ENCODE measurements at regions not wholly inside any gene's neighbourhood (a gene's known extent, or its start where the extent isn't known, plus 50 kb on each side); places are given as distances from the start of the nearest gene placed in this dataset.

DNA sequence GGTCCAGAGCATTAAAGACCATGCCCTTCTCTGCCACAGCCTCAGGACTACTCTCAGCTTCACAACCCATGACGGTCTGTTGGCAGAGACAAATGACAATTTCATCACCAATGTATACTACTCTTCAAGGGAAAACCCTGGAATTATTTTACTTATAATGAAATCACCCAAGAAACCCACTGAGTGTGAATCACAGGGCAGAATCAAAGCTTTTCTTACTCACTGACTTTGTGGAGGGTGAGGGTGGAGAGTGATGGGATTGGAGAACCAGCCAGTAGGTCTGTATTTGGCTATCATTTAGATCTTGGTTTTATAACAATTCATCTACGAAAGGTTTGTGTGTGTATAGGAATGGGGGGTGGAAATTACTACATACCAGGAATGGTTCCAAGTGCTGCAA is 442.6 kb downstream of the SHISA9 start:
- FAIRE-seq = no peak
- Histone ChIP-seq H3K4me3 (no peak overlapping the region), H3K4me2 (ENCODE audit: insufficient read depth, low read length) (no peak overlapping the region), H3K9ac (ENCODE audit: insufficient read depth in 1 of 2, low read depth in 2 of 2, low read length in 2 of 2) (no peak overlapping the region), H3K36me3 (ENCODE audit: control insufficient read depth, insufficient read depth, low read length) (no peaks in the 10 kb centered on the region), H4K20me1 (replicated peaks; ENCODE audit: control insufficient read depth, insufficient read depth, low read length) (no peaks in the 10 kb centered on the region), H3K9me1 (ENCODE audit: control insufficient read depth, insufficient read depth, low read length) (no peaks in the 10 kb centered on the region), H3K27ac (ENCODE audit: extremely low read depth, low read depth, low read length) (no peak overlapping the region), H3K27me3 (ENCODE audit: control insufficient read depth in 2 of 2, insufficient read depth in 2 of 2, low read length in 2 of 2) (no peaks in the 10 kb centered on the region), H3K9me3 (replicated peaks; ENCODE audit: control insufficient read depth, insufficient read depth, low read depth, low read length) (no peaks in the 10 kb centered on the region), H3K79me2 (ENCODE audit: control insufficient read depth, insufficient read depth, low read length) (no peaks in the 10 kb centered on the region), H2AFZ (ENCODE audit: low read depth, low read length) (no peak overlapping the region), H3K4me1 (replicated peaks in 1 of 2; ENCODE audit: control insufficient read depth in 2 of 2, insufficient read depth in 2 of 2, low read length in 2 of 2) (no peaks in the 10 kb centered on the region)
- POLR2A ChIA-PET = no interaction called here
- no TSS peak for BruUV-seq (replicated peaks)
- no peak for DNase-seq (ENCODE audit: extremely low read depth in 1 of 4, low spot score in 3 of 4)
- intact Hi-C loops (cut with micrococcal nuclease) = no loop called here
- no peak for ATAC-seq
- CTCF ChIA-PET (ENCODE audit: low intra/inter-chr PET ratio) = no interaction called here
- TF ChIP-seq, protein P1, sequence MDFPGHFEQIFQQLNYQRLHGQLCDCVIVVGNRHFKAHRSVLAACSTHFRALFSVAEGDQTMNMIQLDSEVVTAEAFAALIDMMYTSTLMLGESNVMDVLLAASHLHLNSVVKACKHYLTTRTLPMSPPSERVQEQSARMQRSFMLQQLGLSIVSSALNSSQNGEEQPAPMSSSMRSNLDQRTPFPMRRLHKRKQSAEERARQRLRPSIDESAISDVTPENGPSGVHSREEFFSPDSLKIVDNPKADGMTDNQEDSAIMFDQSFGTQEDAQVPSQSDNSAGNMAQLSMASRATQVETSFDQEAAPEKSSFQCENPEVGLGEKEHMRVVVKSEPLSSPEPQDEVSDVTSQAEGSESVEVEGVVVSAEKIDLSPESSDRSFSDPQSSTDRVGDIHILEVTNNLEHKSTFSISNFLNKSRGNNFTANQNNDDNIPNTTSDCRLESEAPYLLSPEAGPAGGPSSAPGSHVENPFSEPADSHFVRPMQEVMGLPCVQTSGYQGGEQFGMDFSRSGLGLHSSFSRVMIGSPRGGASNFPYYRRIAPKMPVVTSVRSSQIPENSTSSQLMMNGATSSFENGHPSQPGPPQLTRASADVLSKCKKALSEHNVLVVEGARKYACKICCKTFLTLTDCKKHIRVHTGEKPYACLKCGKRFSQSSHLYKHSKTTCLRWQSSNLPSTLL (IDR thresholded peaks at IDR 0.05) = no peak
- TF ChIP-seq ZNF239 (CRISPR knock-in tag; IDR thresholded peaks at IDR 0.05) = no peak
- TF ChIP-seq ZNF41 (CRISPR knock-in tag; conservative IDR thresholded peaks at IDR 0.05) = no peak
- TF ChIP-seq, protein P2, sequence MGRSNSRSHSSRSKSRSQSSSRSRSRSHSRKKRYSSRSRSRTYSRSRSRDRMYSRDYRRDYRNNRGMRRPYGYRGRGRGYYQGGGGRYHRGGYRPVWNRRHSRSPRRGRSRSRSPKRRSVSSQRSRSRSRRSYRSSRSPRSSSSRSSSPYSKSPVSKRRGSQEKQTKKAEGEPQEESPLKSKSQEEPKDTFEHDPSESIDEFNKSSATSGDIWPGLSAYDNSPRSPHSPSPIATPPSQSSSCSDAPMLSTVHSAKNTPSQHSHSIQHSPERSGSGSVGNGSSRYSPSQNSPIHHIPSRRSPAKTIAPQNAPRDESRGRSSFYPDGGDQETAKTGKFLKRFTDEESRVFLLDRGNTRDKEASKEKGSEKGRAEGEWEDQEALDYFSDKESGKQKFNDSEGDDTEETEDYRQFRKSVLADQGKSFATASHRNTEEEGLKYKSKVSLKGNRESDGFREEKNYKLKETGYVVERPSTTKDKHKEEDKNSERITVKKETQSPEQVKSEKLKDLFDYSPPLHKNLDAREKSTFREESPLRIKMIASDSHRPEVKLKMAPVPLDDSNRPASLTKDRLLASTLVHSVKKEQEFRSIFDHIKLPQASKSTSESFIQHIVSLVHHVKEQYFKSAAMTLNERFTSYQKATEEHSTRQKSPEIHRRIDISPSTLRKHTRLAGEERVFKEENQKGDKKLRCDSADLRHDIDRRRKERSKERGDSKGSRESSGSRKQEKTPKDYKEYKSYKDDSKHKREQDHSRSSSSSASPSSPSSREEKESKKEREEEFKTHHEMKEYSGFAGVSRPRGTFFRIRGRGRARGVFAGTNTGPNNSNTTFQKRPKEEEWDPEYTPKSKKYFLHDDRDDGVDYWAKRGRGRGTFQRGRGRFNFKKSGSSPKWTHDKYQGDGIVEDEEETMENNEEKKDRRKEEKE (IDR thresholded peaks at IDR 0.05; ENCODE audit: borderline replicate concordance in 1 of 2, control insufficient read depth in 1 of 2, low read depth in 2 of 2, low read length in 1 of 2) = no peak
- TF ChIP-seq MBD2 (IDR thresholded peaks at IDR 0.05; ENCODE audit: borderline replicate concordance, low read depth) = no peak
- no peak for TF ChIP-seq GTF2F1 (IDR thresholded peaks at IDR 0.05; ENCODE audit: low read depth, low read length)
- no peak for TF ChIP-seq NFATC3 (IDR thresholded peaks at IDR 0.05)
- TF ChIP-seq SNIP1 (IDR thresholded peaks at IDR 0.05; ENCODE audit: low read depth) = no peak
- no peak for TF ChIP-seq ZNF282 (CRISPR knock-in tag; IDR thresholded peaks at IDR 0.05)
- in situ Hi-C loops (cut with MboI) = no loop called here
- WGBS (ENCODE audit: insufficient coverage, low coverage, missing lambda C conversion rate) = 0% methylated on average over 2 of the region's 2 CpGs
